ENCODE measurements at regions not wholly inside any gene's neighbourhood (a gene's known extent, or its start where the extent isn't known, plus 50 kb on each side); places are given as distances from the start of the nearest gene placed in this dataset.

DNA sequence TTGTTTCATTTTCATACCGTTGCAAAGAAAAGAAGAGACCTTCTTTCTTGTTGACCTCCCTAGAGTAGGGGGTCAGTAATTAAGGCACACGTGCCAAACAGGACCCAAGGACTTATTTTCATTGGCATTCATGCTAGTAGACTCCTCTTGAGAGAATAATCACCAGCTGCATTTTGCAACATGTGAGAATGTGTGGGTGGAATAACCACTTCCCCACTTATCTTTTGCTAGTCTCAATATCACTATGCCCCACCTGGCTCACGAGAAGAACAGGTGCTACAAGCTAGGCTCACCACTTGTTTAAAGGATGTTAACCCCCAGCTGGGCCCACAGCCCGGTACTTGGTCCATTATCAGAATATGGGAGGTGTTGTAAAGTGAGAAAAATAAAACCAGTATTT lies 460.7 kb upstream of the MEF2C start:
- TF ChIP-seq YY1 (IDR thresholded peaks at IDR 0.05; ENCODE audit: insufficient read depth, insufficient read length) (no peak), ZNF274 (IDR thresholded peaks at IDR 0.05; ENCODE audit: low read depth, low read length) (no peak)

Data from NT2/D1 (cell line).